ENCODE measurements at regions not wholly inside any gene's neighbourhood (a gene's known extent, or its start where the extent isn't known, plus 50 kb on each side); places are given as distances from the start of the nearest gene placed in this dataset.

GRCh38 chr9:18017136-18017535, 438.3 kb downstream of the SH3GL2 start:
- Histone ChIP-seq H3K27me3 (ENCODE audit: control insufficient read depth in 2 of 2, insufficient read depth in 2 of 2, low read length in 2 of 2) (no peaks in the 10 kb centered on the region), H2AFZ (ENCODE audit: low read depth, low read length) (no peak overlapping the region), H3K36me3 (ENCODE audit: control insufficient read depth, insufficient read depth, low read length) (no peaks in the 10 kb centered on the region), H3K9ac (ENCODE audit: insufficient read depth in 1 of 2, low read depth in 2 of 2, low read length in 2 of 2) (no peak overlapping the region), H3K9me1 (ENCODE audit: control insufficient read depth, insufficient read depth, low read length) (no peaks in the 10 kb centered on the region), H4K20me1 (replicated peaks; ENCODE audit: control insufficient read depth, insufficient read depth, low read length) (no peaks in the 10 kb centered on the region), H3K4me1 (replicated peaks in 1 of 2; ENCODE audit: control insufficient read depth in 2 of 2, insufficient read depth in 2 of 2, low read length in 2 of 2) (no peaks in the 10 kb centered on the region), H3K9me3 (replicated peaks; ENCODE audit: control insufficient read depth, insufficient read depth, low read depth, low read length) (no peaks in the 10 kb centered on the region), H3K4me2 (ENCODE audit: insufficient read depth, low read length) (no peak overlapping the region), H3K4me3 (no peak overlapping the region), H3K79me2 (ENCODE audit: control insufficient read depth, insufficient read depth, low read length) (no peaks in the 10 kb centered on the region), H3K27ac (ENCODE audit: extremely low read depth, low read depth, low read length) (no peak overlapping the region)
- no TSS peak for BruUV-seq (replicated peaks)
- ChIA-PET POLR2A (no interaction called here), CTCF (ENCODE audit: low intra/inter-chr PET ratio) (no interaction called here)
- DNase-seq (ENCODE audit: extremely low read depth in 1 of 4, low spot score in 3 of 4) (no peak), FAIRE-seq (no peak), ATAC-seq (no peak)
- WGBS (ENCODE audit: insufficient coverage, low coverage, missing lambda C conversion rate) = 0% methylated on average over 1 of the region's 1 CpG
- no peak for TF ChIP-seq USF1 (CRISPR knock-in tag; IDR thresholded peaks at IDR 0.05)
- TF ChIP-seq KAT8 (IDR thresholded peaks at IDR 0.05; ENCODE audit: low read depth) = no peak
- in situ Hi-C loops (cut with MboI) (no loop called here), intact Hi-C loops (cut with micrococcal nuclease) (no loop called here)

GRCh38 chr9:18018221-18018620, 439.4 kb downstream of the SH3GL2 start:
- no peaks in the 10 kb centered on the region for H3K79me2 ChIP-seq (ENCODE audit: control insufficient read depth, insufficient read depth, low read length)
- BruUV-seq (replicated peaks) = no TSS peak
- H3K27ac ChIP-seq (ENCODE audit: extremely low read depth, low read depth, low read length) = no peak overlapping the region
- WGBS (ENCODE audit: insufficient coverage, low coverage, missing lambda C conversion rate) = 5% methylated on average over 2 of the region's 2 CpGs
- no peaks in the 10 kb centered on the region for H3K36me3 ChIP-seq (ENCODE audit: control insufficient read depth, insufficient read depth, low read length)
- intact Hi-C loops (cut with micrococcal nuclease) (no loop called here), in situ Hi-C loops (cut with MboI) (no loop called here)
- DNase-seq (ENCODE audit: extremely low read depth in 1 of 4, low spot score in 3 of 4) (no peak), FAIRE-seq (no peak), ATAC-seq (no peak)
- ChIA-PET CTCF (ENCODE audit: low intra/inter-chr PET ratio) (no interaction called here), POLR2A (no interaction called here)
- no peaks in the 10 kb centered on the region for H4K20me1 ChIP-seq (replicated peaks; ENCODE audit: control insufficient read depth, insufficient read depth, low read length)
- no peak overlapping the region for H3K9ac ChIP-seq (ENCODE audit: insufficient read depth in 1 of 2, low read depth in 2 of 2, low read length in 2 of 2)
- no peak overlapping the region for H2AFZ ChIP-seq (ENCODE audit: low read depth, low read length)
- no peaks in the 10 kb centered on the region for H3K9me1 ChIP-seq (ENCODE audit: control insufficient read depth, insufficient read depth, low read length)
- no peak overlapping the region for H3K4me2 ChIP-seq (ENCODE audit: insufficient read depth, low read length)
- H3K27me3 ChIP-seq (ENCODE audit: control insufficient read depth in 2 of 2, insufficient read depth in 2 of 2, low read length in 2 of 2) = no peaks in the 10 kb centered on the region
- H3K4me1 ChIP-seq (replicated peaks in 1 of 2; ENCODE audit: control insufficient read depth in 2 of 2, insufficient read depth in 2 of 2, low read length in 2 of 2) = no peaks in the 10 kb centered on the region
- no peaks in the 10 kb centered on the region for H3K9me3 ChIP-seq (replicated peaks; ENCODE audit: control insufficient read depth, insufficient read depth, low read depth, low read length)
- no peak overlapping the region for H3K4me3 ChIP-seq
- TF ChIP-seq CSDE1 (IDR thresholded peaks at IDR 0.05) (no peak), RCOR1 (IDR thresholded peaks at IDR 0.05; ENCODE audit: borderline replicate concordance in 1 of 2, low read depth in 2 of 2, low read length in 2 of 2) (no peak), SIN3B (IDR thresholded peaks at IDR 0.05; ENCODE audit: low read depth) (no peak), TCF7 (IDR thresholded peaks at IDR 0.05; ENCODE audit: borderline replicate concordance) (no peak), AFF4 (CRISPR knock-in tag; IDR thresholded peaks at IDR 0.05) (no peak), SMAD3 (CRISPR knock-in tag; conservative IDR thresholded peaks at IDR 0.05) (no peak), BMI1 (IDR thresholded peaks at IDR 0.05; ENCODE audit: low read length) (no peak), EGR1 (conservative IDR thresholded peaks at IDR 0.05) (no peak), KDM2B (CRISPR knock-in tag; IDR thresholded peaks at IDR 0.05) (no peak), MBD2 (IDR thresholded peaks at IDR 0.05; ENCODE audit: borderline replicate concordance, low read depth) (no peak), CREB3L1 (IDR thresholded peaks at IDR 0.05; ENCODE audit: borderline replicate concordance, low read depth) (no peak)

Data from K562 (cell line).